HEK293 (cell line): ENCODE measurements at regions not wholly inside any gene's neighbourhood (a gene's known extent, or its start where the extent isn't known, plus 50 kb on each side); places are given as distances from the start of the nearest gene placed in this dataset.
A peak's percentile ranks its signal among the peaks of the same experiment; 100 is the strongest.

Experiments used
- CTCF ChIA-PET: fragments of 350-600 bp; formaldehyde crosslinking; extraction: SDS; loops from one replicate; lab custom pipeline; 2021; ENCODE audit warnings: antibody characterized with exemption; lab: Yijun Ruan, JAX
- POLR2A ChIA-PET: fragments of 300-600 bp; formaldehyde crosslinking; extraction: SDS; loops from one replicate; lab custom pipeline; 2020; ENCODE audit warnings: antibody characterized with exemption, inconsistent platforms; lab: Yijun Ruan, JAX
- H3K27ac ChIP-seq: fragments of 200-500 bp; sonication (Bioruptor generic); 2 replicates; pipeline ENCODE4 v1.5.1; 2014; ENCODE audit warnings: low read depth, low read length, control low read depth, inconsistent platforms; ENCODE audit errors: extremely low read depth
- H3K36me3 ChIP-seq, 2 experiments: fragments of 200-500 bp in 1 of 2; sonication (Bioruptor generic) in 1 of 2; 1 replicate in 1 of 2; 2 replicates in 1 of 2; pipeline ENCODE4 v1.5.1; 2014 to 2017; ENCODE audit warnings: inconsistent platforms in 2 of 2, low read length in 2 of 2; ENCODE audit not compliant: control insufficient read depth in 2 of 2, insufficient read depth in 1 of 2
- H3K4me1 ChIP-seq: fragments of 200-500 bp; sonication (Bioruptor generic); 2 replicates; pipeline ENCODE4 v1.5.1; 2014; ENCODE audit warnings: mild to moderate bottlenecking, low read length, inconsistent platforms; ENCODE audit not compliant: control insufficient read depth, insufficient read depth
- H3K4me3 ChIP-seq: 2 replicates; pipeline ENCODE4 v1.5.1; 2011; ENCODE audit warnings: low read depth, mild to moderate bottlenecking, control low read depth, low read length, moderate library complexity
- H3K9me3 ChIP-seq: fragments of 200-500 bp; sonication (Bioruptor generic); 2 replicates; pipeline ENCODE4 v1.5.1; 2014; ENCODE audit warnings: low read depth, low read length, inconsistent platforms; ENCODE audit not compliant: control insufficient read depth, insufficient read depth
- GLI4 ChIP-seq: fragments of 450-650 bp; formaldehyde crosslinking; IDR thresholded peaks from 2 replicates; pipeline ENCODE4 v1.5.1; 2016; ENCODE audit warnings: missing biosample characterization, missing genetic modification characterization
- KLF9 ChIP-seq: fragments of 450-650 bp; formaldehyde crosslinking; IDR thresholded peaks from 2 replicates; pipeline ENCODE4 v1.5.1; 2016; ENCODE audit warnings: missing biosample characterization, missing genetic modification characterization, low read depth
- SALL2 ChIP-seq: fragments of 450-650 bp; formaldehyde crosslinking; IDR thresholded peaks from 2 replicates; pipeline ENCODE4 v1.5.0; 2017; ENCODE audit warnings: missing biosample characterization, mild to moderate bottlenecking, missing genetic modification characterization, borderline replicate concordance
- SCRT1 ChIP-seq: fragments of 450-650 bp; formaldehyde crosslinking; IDR thresholded peaks from 2 replicates; pipeline ENCODE4 v1.5.1; 2016; ENCODE audit warnings: missing biosample characterization, missing genetic modification characterization, borderline replicate concordance
- SCRT2 ChIP-seq: fragments of 450-650 bp; formaldehyde crosslinking; IDR thresholded peaks from 2 replicates; pipeline ENCODE4 v1.5.1; 2016; ENCODE audit warnings: missing biosample characterization, missing genetic modification characterization
- ZBTB20 ChIP-seq: fragments of 450-650 bp; formaldehyde crosslinking; IDR thresholded peaks from 2 replicates; pipeline ENCODE4 v1.5.1; 2016; ENCODE audit warnings: missing biosample characterization, missing genetic modification characterization
- ZBTB48 ChIP-seq: fragments of 450-650 bp; formaldehyde crosslinking; IDR thresholded peaks from 2 replicates; pipeline ENCODE4 v1.5.1; 2016; ENCODE audit warnings: missing biosample characterization, missing genetic modification characterization
- ZNF133 ChIP-seq: fragments of 450-650 bp; formaldehyde crosslinking; IDR thresholded peaks from 2 replicates; pipeline ENCODE4 v1.5.1; 2016; ENCODE audit warnings: missing biosample characterization, missing genetic modification characterization
- ZNF138 ChIP-seq: fragments of 450-650 bp; formaldehyde crosslinking; IDR thresholded peaks from 2 replicates; pipeline ENCODE4 v1.5.1; 2016; ENCODE audit warnings: missing biosample characterization, missing genetic modification characterization, borderline replicate concordance
- ZNF350 ChIP-seq: fragments of 450-650 bp; formaldehyde crosslinking; IDR thresholded peaks from 2 replicates; pipeline ENCODE4 v1.5.0; 2017; ENCODE audit warnings: missing biosample characterization, mild to moderate bottlenecking, missing genetic modification characterization
- ZNF354C ChIP-seq: fragments of 450-650 bp; formaldehyde crosslinking; IDR thresholded peaks from 2 replicates; pipeline ENCODE4 v1.5.1; 2016; ENCODE audit warnings: missing biosample characterization, missing genetic modification characterization, low read depth, borderline replicate concordance
- ZNF600 ChIP-seq: fragments of 450-650 bp; formaldehyde crosslinking; IDR thresholded peaks from 2 replicates; pipeline ENCODE4 v1.5.1; 2016; ENCODE audit warnings: missing biosample characterization, missing genetic modification characterization
- ZNF654 ChIP-seq: fragments of 450-650 bp; formaldehyde crosslinking; IDR thresholded peaks from 2 replicates; pipeline ENCODE4 v1.5.1; 2016; ENCODE audit warnings: low read depth, missing biosample characterization, missing genetic modification characterization
- ZSCAN16 ChIP-seq: fragments of 450-650 bp; formaldehyde crosslinking; IDR thresholded peaks from 2 replicates; pipeline ENCODE4 v1.5.1; 2016; ENCODE audit warnings: missing biosample characterization, missing genetic modification characterization
- TF ChIP-seq, protein P1 (sequence below): fragments of 450-650 bp; formaldehyde crosslinking; IDR thresholded peaks from 2 replicates; pipeline ENCODE4 v1.5.1; 2016; ENCODE audit warnings: missing biosample characterization, missing genetic modification characterization
- TF ChIP-seq, protein P2 (sequence below): fragments of 450-650 bp; formaldehyde crosslinking; IDR thresholded peaks from 2 replicates; pipeline ENCODE4 v1.5.1; 2016; ENCODE audit warnings: missing biosample characterization, missing genetic modification characterization, borderline replicate concordance
- TF ChIP-seq, protein P3 (sequence below): fragments of 450-650 bp; formaldehyde crosslinking; IDR thresholded peaks from 2 replicates; pipeline ENCODE4 v1.5.1; 2016; ENCODE audit warnings: missing biosample characterization, missing genetic modification characterization, borderline replicate concordance
- TF ChIP-seq, protein P4 (sequence below): fragments of 450-650 bp; formaldehyde crosslinking; IDR thresholded peaks from 2 replicates; pipeline ENCODE4; 2016; ENCODE audit warnings: missing biosample characterization, missing genetic modification characterization
- TF ChIP-seq, protein P5 (sequence below): fragments of 450-650 bp; formaldehyde crosslinking; IDR thresholded peaks from 2 replicates; pipeline ENCODE4 v1.5.1; 2017; ENCODE audit warnings: missing biosample characterization, missing genetic modification characterization

DNA sequence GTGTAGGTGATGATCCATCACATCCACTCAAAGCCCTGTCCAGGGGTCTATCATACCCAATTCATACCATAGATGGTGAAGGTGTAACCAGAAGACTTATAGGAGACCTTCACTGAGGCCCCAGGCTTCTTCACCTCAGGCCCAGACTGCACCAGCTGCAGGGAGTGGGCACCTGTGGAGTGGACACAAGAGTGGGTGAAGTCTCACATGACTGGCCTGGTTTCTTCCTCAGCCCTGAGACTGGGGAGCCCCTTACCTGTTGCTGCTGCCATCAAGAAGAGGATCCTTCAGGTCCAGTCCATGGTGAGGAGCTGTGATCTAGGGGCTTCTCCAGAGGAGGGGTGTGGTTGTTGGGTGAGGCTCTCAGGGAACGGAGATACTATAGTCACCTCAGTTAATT, 851.0 kb downstream of the TMEM121 start:
- POLR2A ChIA-PET = no interaction called here
- Histone ChIP-seq H3K9me3 (no peaks in the 10 kb centered on the region; the same call in 1 of the 2 replicates), H3K36me3 (no peaks in the 10 kb centered on the region), H3K27ac (no peak overlapping the region), H3K4me3 (no peak overlapping the region), H3K4me1 (no peaks in the 10 kb centered on the region)
- CTCF ChIA-PET = interaction anchor here (0.6 to 2.3 kb wide), 10 partner anchors 9 to 413 kb away, joined by 3 to 9 read pairs (median 4); no protein-coding TSS in a partner anchor
- TF ChIP-seq SCRT2 (tag by site-specific recombination) = peak; percentile 65
- no peak for TF ChIP-seq ZBTB48 (tag by site-specific recombination)
- 0 out of 2 replicates have a peak, but pooled peaks have one; percentile 13 for TF ChIP-seq SCRT1 (tag by site-specific recombination)

DNA sequence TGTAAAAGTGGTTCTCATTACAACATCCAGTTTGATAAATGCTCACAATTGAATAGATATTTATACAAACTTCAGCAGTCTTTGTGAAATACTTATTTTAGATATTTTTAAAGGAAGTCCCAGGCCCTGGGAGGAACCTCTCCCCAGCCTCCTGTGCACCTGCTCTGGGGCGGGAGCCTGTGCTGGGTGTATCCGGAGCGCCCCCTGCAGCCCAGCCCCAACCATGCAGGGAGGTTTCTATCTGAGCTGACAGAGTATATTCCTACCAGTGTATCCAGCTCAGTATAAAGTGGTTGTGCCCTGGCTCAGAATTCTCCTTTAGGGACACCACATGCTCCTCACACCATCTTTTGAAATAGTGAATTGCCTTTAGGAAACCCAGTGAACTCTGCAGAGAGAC, 851.8 kb downstream of the TMEM121 start:
- Histone ChIP-seq H3K27ac (no peak overlapping the region), H3K4me3 (no peak overlapping the region), H3K4me1 (no peaks in the 10 kb centered on the region), H3K9me3 (no peaks in the 10 kb centered on the region; the same call in 1 of the 2 replicates), H3K36me3 (no peaks in the 10 kb centered on the region)
- CTCF ChIA-PET = interaction anchor here (0.6 to 2.3 kb wide), 16 partner anchors 8 to 412 kb away, joined by 3 to 9 read pairs (median 4); no protein-coding TSS in a partner anchor
- POLR2A ChIA-PET = no interaction called here
- TF ChIP-seq, protein P1, sequence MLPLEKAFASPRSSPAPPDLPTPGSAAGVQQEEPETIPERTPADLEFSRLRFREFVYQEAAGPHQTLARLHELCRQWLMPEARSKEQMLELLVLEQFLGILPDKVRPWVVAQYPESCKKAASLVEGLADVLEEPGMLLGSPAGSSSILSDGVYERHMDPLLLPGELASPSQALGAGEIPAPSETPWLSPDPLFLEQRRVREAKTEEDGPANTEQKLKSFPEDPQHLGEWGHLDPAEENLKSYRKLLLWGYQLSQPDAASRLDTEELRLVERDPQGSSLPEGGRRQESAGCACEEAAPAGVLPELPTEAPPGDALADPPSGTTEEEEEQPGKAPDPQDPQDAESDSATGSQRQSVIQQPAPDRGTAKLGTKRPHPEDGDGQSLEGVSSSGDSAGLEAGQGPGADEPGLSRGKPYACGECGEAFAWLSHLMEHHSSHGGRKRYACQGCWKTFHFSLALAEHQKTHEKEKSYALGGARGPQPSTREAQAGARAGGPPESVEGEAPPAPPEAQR (tag by site-specific recombination) = no peak
- TF ChIP-seq ZBTB20 (tag by site-specific recombination) (no peak), ZNF354C (no peak), GLI4 (no peak), SALL2 (tag by site-specific recombination) (no peak), ZNF350 (no peak), ZNF133 (no peak), ZNF138 (no peak), ZNF654 (tag by site-specific recombination) (no peak), KLF9 (no peak), ZNF600 (tag by site-specific recombination) (no peak), ZSCAN16 (tag by site-specific recombination) (no peak)
- TF ChIP-seq, protein P2, sequence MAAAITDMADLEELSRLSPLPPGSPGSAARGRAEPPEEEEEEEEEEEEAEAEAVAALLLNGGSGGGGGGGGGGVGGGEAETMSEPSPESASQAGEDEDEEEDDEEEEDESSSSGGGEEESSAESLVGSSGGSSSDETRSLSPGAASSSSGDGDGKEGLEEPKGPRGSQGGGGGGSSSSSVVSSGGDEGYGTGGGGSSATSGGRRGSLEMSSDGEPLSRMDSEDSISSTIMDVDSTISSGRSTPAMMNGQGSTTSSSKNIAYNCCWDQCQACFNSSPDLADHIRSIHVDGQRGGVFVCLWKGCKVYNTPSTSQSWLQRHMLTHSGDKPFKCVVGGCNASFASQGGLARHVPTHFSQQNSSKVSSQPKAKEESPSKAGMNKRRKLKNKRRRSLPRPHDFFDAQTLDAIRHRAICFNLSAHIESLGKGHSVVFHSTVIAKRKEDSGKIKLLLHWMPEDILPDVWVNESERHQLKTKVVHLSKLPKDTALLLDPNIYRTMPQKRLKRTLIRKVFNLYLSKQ (tag by site-specific recombination) = no peak
- TF ChIP-seq, protein P3, sequence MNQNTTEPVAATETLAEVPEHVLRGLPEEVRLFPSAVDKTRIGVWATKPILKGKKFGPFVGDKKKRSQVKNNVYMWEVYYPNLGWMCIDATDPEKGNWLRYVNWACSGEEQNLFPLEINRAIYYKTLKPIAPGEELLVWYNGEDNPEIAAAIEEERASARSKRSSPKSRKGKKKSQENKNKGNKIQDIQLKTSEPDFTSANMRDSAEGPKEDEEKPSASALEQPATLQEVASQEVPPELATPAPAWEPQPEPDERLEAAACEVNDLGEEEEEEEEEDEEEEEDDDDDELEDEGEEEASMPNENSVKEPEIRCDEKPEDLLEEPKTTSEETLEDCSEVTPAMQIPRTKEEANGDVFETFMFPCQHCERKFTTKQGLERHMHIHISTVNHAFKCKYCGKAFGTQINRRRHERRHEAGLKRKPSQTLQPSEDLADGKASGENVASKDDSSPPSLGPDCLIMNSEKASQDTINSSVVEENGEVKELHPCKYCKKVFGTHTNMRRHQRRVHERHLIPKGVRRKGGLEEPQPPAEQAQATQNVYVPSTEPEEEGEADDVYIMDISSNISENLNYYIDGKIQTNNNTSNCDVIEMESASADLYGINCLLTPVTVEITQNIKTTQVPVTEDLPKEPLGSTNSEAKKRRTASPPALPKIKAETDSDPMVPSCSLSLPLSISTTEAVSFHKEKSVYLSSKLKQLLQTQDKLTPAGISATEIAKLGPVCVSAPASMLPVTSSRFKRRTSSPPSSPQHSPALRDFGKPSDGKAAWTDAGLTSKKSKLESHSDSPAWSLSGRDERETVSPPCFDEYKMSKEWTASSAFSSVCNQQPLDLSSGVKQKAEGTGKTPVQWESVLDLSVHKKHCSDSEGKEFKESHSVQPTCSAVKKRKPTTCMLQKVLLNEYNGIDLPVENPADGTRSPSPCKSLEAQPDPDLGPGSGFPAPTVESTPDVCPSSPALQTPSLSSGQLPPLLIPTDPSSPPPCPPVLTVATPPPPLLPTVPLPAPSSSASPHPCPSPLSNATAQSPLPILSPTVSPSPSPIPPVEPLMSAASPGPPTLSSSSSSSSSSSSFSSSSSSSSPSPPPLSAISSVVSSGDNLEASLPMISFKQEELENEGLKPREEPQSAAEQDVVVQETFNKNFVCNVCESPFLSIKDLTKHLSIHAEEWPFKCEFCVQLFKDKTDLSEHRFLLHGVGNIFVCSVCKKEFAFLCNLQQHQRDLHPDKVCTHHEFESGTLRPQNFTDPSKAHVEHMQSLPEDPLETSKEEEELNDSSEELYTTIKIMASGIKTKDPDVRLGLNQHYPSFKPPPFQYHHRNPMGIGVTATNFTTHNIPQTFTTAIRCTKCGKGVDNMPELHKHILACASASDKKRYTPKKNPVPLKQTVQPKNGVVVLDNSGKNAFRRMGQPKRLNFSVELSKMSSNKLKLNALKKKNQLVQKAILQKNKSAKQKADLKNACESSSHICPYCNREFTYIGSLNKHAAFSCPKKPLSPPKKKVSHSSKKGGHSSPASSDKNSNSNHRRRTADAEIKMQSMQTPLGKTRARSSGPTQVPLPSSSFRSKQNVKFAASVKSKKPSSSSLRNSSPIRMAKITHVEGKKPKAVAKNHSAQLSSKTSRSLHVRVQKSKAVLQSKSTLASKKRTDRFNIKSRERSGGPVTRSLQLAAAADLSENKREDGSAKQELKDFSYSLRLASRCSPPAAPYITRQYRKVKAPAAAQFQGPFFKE (tag by site-specific recombination) = no peak
- TF ChIP-seq, protein P4, sequence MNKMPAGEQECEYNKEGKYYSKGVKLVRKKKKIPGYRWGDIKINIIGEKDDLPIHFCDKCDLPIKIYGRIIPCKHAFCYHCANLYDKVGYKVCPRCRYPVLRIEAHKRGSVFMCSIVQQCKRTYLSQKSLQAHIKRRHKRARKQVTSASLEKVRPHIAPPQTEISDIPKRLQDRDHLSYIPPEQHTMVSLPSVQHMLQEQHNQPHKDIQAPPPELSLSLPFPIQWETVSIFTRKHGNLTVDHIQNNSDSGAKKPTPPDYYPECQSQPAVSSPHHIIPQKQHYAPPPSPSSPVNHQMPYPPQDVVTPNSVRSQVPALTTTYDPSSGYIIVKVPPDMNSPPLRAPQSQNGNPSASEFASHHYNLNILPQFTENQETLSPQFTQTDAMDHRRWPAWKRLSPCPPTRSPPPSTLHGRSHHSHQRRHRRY (tag by site-specific recombination) = no peak
- TF ChIP-seq, protein P5, sequence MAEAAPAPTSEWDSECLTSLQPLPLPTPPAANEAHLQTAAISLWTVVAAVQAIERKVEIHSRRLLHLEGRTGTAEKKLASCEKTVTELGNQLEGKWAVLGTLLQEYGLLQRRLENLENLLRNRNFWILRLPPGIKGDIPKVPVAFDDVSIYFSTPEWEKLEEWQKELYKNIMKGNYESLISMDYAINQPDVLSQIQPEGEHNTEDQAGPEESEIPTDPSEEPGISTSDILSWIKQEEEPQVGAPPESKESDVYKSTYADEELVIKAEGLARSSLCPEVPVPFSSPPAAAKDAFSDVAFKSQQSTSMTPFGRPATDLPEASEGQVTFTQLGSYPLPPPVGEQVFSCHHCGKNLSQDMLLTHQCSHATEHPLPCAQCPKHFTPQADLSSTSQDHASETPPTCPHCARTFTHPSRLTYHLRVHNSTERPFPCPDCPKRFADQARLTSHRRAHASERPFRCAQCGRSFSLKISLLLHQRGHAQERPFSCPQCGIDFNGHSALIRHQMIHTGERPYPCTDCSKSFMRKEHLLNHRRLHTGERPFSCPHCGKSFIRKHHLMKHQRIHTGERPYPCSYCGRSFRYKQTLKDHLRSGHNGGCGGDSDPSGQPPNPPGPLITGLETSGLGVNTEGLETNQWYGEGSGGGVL (tag by site-specific recombination) = no peak
